ENCODE measurements at regions not wholly inside any gene's neighbourhood (a gene's known extent, or its start where the extent isn't known, plus 50 kb on each side); places are given as distances from the start of the nearest gene placed in this dataset.

GRCh38 chr6:77177470-77177869, 285.8 kb downstream of the HTR1B start:
- H3K4me3 Mint-ChIP-seq: no peak overlapping the region
- peak overlapping the region; percentile 13; the same call in 1 of the 2 replicates for H3K27ac Mint-ChIP-seq
- H3K4me1 Mint-ChIP-seq (ENCODE audit: low read depth): peaks cover 50% of the 10 kb centered on the region
- no peaks in the 10 kb centered on the region for H3K9me3 Mint-ChIP-seq
- no peak for DNase-seq
- H3K27me3 Mint-ChIP-seq (ENCODE audit: insufficient read depth): no peaks in the 10 kb centered on the region
- peaks cover 5% of the 10 kb centered on the region; the same call in 1 of the 2 replicates for H3K36me3 Mint-ChIP-seq (ENCODE audit: low read depth)
- TF ChIP-seq CTCF (IDR thresholded peaks at IDR 0.05): no peak

- peaks cover 14% of the 10 kb centered on the region for H3K4me1 Mint-ChIP-seq (ENCODE audit: low read depth)
- H3K9me3 Mint-ChIP-seq: no peaks in the 10 kb centered on the region
- H3K27ac Mint-ChIP-seq: no peak overlapping the region
- H3K4me3 Mint-ChIP-seq: no peak overlapping the region
- H3K36me3 Mint-ChIP-seq (ENCODE audit: low read depth): peaks cover 5% of the 10 kb centered on the region; the same call in 1 of the 2 replicates
- peak; percentile 63 for TF ChIP-seq CTCF (IDR thresholded peaks at IDR 0.05)
- DNase-seq: peak; percentile 7
- peaks cover 4% of the 10 kb centered on the region; the same call in 1 of the 2 replicates for H3K27me3 Mint-ChIP-seq (ENCODE audit: insufficient read depth)
Measured at GRCh38 chr6:77173472-77174074, 289.7 kb downstream of the HTR1B start.

GRCh38 chr6:77172578-77172977, 290.7 kb downstream of the HTR1B start:
- no peak for TF ChIP-seq CTCF (IDR thresholded peaks at IDR 0.05)
- H3K36me3 Mint-ChIP-seq (ENCODE audit: low read depth): peaks cover 5% of the 10 kb centered on the region; the same call in 1 of the 2 replicates
- no peak for DNase-seq
- H3K4me1 Mint-ChIP-seq (ENCODE audit: low read depth): peaks cover 8% of the 10 kb centered on the region; the same call in 1 of the 2 replicates
- peaks cover 4% of the 10 kb centered on the region; the same call in 1 of the 2 replicates for H3K27me3 Mint-ChIP-seq (ENCODE audit: insufficient read depth)
- no peak overlapping the region for H3K4me3 Mint-ChIP-seq
- no peaks in the 10 kb centered on the region for H3K9me3 Mint-ChIP-seq
- H3K27ac Mint-ChIP-seq: no peak overlapping the region

GRCh38 chr6:77159730-77160129, 303.6 kb downstream of the HTR1B start:
- no peaks in the 10 kb centered on the region for H3K9me3 Mint-ChIP-seq
- no peak overlapping the region for H3K27ac Mint-ChIP-seq
- H3K4me3 Mint-ChIP-seq: no peak overlapping the region
- no peak for DNase-seq
- H3K4me1 Mint-ChIP-seq (ENCODE audit: low read depth): no peaks in the 10 kb centered on the region
- peaks cover 6% of the 10 kb centered on the region; the same call in 1 of the 2 replicates for H3K36me3 Mint-ChIP-seq (ENCODE audit: low read depth)
- H3K27me3 Mint-ChIP-seq (ENCODE audit: insufficient read depth): no peaks in the 10 kb centered on the region; the same call in 1 of the 2 replicates
- no peak for TF ChIP-seq CTCF (IDR thresholded peaks at IDR 0.05)

- Mint-ChIP-seq H3K27me3 (ENCODE audit: insufficient read depth) (no peaks in the 10 kb centered on the region; the same call in 1 of the 2 replicates), H3K9me3 (no peaks in the 10 kb centered on the region), H3K36me3 (ENCODE audit: low read depth) (no peaks in the 10 kb centered on the region), H3K27ac (no peak overlapping the region), H3K4me1 (ENCODE audit: low read depth) (no peaks in the 10 kb centered on the region), H3K4me3 (no peak overlapping the region)
- no peak for DNase-seq
- no peak for TF ChIP-seq CTCF (IDR thresholded peaks at IDR 0.05)
Measured at GRCh38 chr6:77151241-77151640, 312.1 kb downstream of the HTR1B start.
